IMR-90 (cell line): ENCODE measurements at regions not wholly inside any gene's neighbourhood (a gene's known extent, or its start where the extent isn't known, plus 50 kb on each side); places are given as distances from the start of the nearest gene placed in this dataset.

Source experiments
- ATAC-seq: fragments of 200-7000 bp; cut with Tn5 transposase; 2 replicates; pipeline ENCODE4 v1.9.1; 2020; ENCODE audit warnings: low read depth, mild to moderate bottlenecking, moderate library complexity
- BruUV-seq: library from RNA; stranded (reverse); fragments of 400-500 nt; replicated peaks from 2 replicates; lab custom pipeline; 2021; lab: Mats Ljungman, UMichigan
- CTCF ChIA-PET: fragments of 300-600 bp; formaldehyde crosslinking; extraction: SDS; loops from one replicate; lab custom pipeline; 2021; ENCODE audit warnings: antibody characterized with exemption; lab: Yijun Ruan, JAX
- POLR2A ChIA-PET: fragments of 300-600 bp; sonication (Branson Sonifier 250); formaldehyde crosslinking; loops from one replicate; lab custom pipeline; 2022; ENCODE audit warnings: antibody characterized with exemption; ENCODE audit not compliant: unreplicated experiment; lab: Charles Lee
- DNase-seq: peaks from one replicate; pipeline ENCODE4 v3.0.0; 2013
- H2AFZ ChIP-seq: replicated peaks from 2 replicates; pipeline ENCODE3; 2013; ENCODE audit warnings: low read length, mild to moderate bottlenecking; ENCODE audit not compliant: poor library complexity
- H2AK5ac ChIP-seq: 2 replicates; pipeline ENCODE4 v1.6.1; 2013; ENCODE audit warnings: low read depth, low read length, inconsistent platforms
- H2AK9ac ChIP-seq: replicated peaks from 2 replicates; pipeline ENCODE3; 2013; ENCODE audit warnings: mild to moderate bottlenecking, low read depth, low read length, moderate library complexity; ENCODE audit not compliant: poor library complexity
- H2BK120ac ChIP-seq: 2 replicates; pipeline ENCODE4 v1.6.1; 2013; ENCODE audit warnings: low read depth, low read length, inconsistent platforms
- H2BK15ac ChIP-seq: 3 replicates; pipeline ENCODE4 v1.6.1; 2013; ENCODE audit warnings: low read depth, low read length, inconsistent platforms
- H2BK20ac ChIP-seq: 2 replicates; pipeline ENCODE4 v1.6.1; 2013; ENCODE audit warnings: low read depth, mild to moderate bottlenecking, inconsistent platforms, low read length, moderate library complexity
- H2BK5ac ChIP-seq: 2 replicates; pipeline ENCODE4 v1.6.1; 2013; ENCODE audit warnings: mild to moderate bottlenecking, low read depth, low read length, inconsistent platforms; ENCODE audit not compliant: poor library complexity, severe bottlenecking
- H3K14ac ChIP-seq: replicated peaks from 2 replicates; pipeline ENCODE4 v1.6.1; 2013; ENCODE audit warnings: low read depth, low read length, inconsistent platforms
- H3K18ac ChIP-seq: 2 replicates; pipeline ENCODE4 v1.6.1; 2013; ENCODE audit warnings: low read depth, low read length, control low read depth
- H3K23ac ChIP-seq: 2 replicates; pipeline ENCODE4 v1.6.1; 2013; ENCODE audit warnings: low read depth, low read length, inconsistent platforms
- H3K27ac ChIP-seq: 2 replicates; pipeline ENCODE4 v1.5.1; 2013; ENCODE audit warnings: mild to moderate bottlenecking, control low read depth, low read length; ENCODE audit not compliant: insufficient read depth
- H3K27me3 ChIP-seq: 2 replicates; pipeline ENCODE4 v1.6.1; 2013; ENCODE audit warnings: low read length; ENCODE audit not compliant: control insufficient read depth, insufficient read depth
- H3K36me3 ChIP-seq: 2 replicates; pipeline ENCODE4 v1.6.1; 2013; ENCODE audit warnings: low read length, mixed read lengths; ENCODE audit not compliant: control insufficient read depth, insufficient read depth
- H3K4ac ChIP-seq: 2 replicates; pipeline ENCODE4 v1.6.1; 2013; ENCODE audit warnings: low read depth, low read length, inconsistent platforms
- H3K4me1 ChIP-seq: 2 replicates; pipeline ENCODE4 v1.6.1; 2013; ENCODE audit warnings: low read length, mixed read lengths; ENCODE audit not compliant: control insufficient read depth, insufficient read depth
- H3K4me2 ChIP-seq: 2 replicates; pipeline ENCODE4 v1.6.1; 2013; ENCODE audit warnings: low read depth, mild to moderate bottlenecking, control low read depth, low read length, moderate library complexity
- H3K4me3 ChIP-seq: 2 replicates; pipeline ENCODE4 v1.5.1; 2013; ENCODE audit warnings: low read depth, mild to moderate bottlenecking, control low read depth, low read length, moderate library complexity; ENCODE audit not compliant: insufficient read depth
- H3K56ac ChIP-seq: 2 replicates; pipeline ENCODE4 v1.6.1; 2013; ENCODE audit warnings: low read length, inconsistent platforms; ENCODE audit not compliant: insufficient read depth; ENCODE audit errors: extremely low read depth
- H3K79me1 ChIP-seq, 2 experiments: 2 replicates each; pipeline ENCODE4 v1.6.1; 2013; ENCODE audit warnings: low read length in 2 of 2, inconsistent platforms in 1 of 2, low read depth in 1 of 2
- H3K9ac ChIP-seq: 2 replicates; pipeline ENCODE4 v1.6.1; 2013; ENCODE audit warnings: low read depth, low read length, control low read depth
- H3K9me1 ChIP-seq: 2 replicates; pipeline ENCODE4 v1.6.1; 2013; ENCODE audit warnings: low read length, inconsistent platforms; ENCODE audit not compliant: insufficient read depth
- H3K9me3 ChIP-seq: 2 replicates; pipeline ENCODE4 v1.6.1; 2013; ENCODE audit warnings: low read length; ENCODE audit not compliant: control insufficient read depth, insufficient read depth
- H4K20me1 ChIP-seq: 2 replicates; pipeline ENCODE4 v1.6.1; 2013; ENCODE audit warnings: low read length, inconsistent platforms; ENCODE audit not compliant: insufficient read depth
- H4K5ac ChIP-seq: 2 replicates; pipeline ENCODE4 v1.6.1; 2013; ENCODE audit warnings: mild to moderate bottlenecking, low read depth, low read length, control low read depth
- H4K8ac ChIP-seq, 2 experiments: 2 replicates each; pipeline ENCODE4 v1.6.1; 2013; ENCODE audit warnings: low read depth in 2 of 2, low read length in 2 of 2, control low read depth in 1 of 2, inconsistent platforms in 1 of 2
- H4K91ac ChIP-seq: 2 replicates; pipeline ENCODE4 v1.6.1; 2013; ENCODE audit warnings: low read depth, low read length, inconsistent platforms; ENCODE audit not compliant: insufficient read depth
- BHLHE40 ChIP-seq: fragments of 150-350 bp; IDR thresholded peaks from 2 replicates; pipeline ENCODE4 v1.6.1; 2016; ENCODE audit warnings: mild to moderate bottlenecking, low read depth, low read length
- CEBPB ChIP-seq: IDR thresholded peaks from 2 replicates; pipeline ENCODE4 v1.6.1; 2012; ENCODE audit warnings: low read depth, low read length, improper control_type of control experiment
- FOS ChIP-seq: fragments of 150-350 bp; IDR thresholded peaks from 2 replicates; pipeline ENCODE4 v1.6.1; 2016; ENCODE audit warnings: low read depth, low read length
- MAFK ChIP-seq: IDR thresholded peaks from 2 replicates; pipeline ENCODE4 v1.6.1; 2012; ENCODE audit warnings: low read depth, low read length, improper control_type of control experiment
- MAZ ChIP-seq: IDR thresholded peaks from 2 replicates; pipeline ENCODE4 v1.6.1; 2012; ENCODE audit warnings: low read depth, mild to moderate bottlenecking, low read length, improper control_type of control experiment, moderate library complexity, borderline replicate concordance
- MXI1 ChIP-seq: IDR thresholded peaks from 2 replicates; pipeline ENCODE4 v1.6.1; 2012; ENCODE audit warnings: low read depth, mild to moderate bottlenecking, low read length, moderate library complexity, borderline replicate concordance
- NFE2L2 ChIP-seq: fragments of 150-350 bp; IDR thresholded peaks from 2 replicates; pipeline ENCODE4 v1.6.1; 2016; ENCODE audit warnings: low read depth, mild to moderate bottlenecking, low read length
- POLR2A ChIP-seq: IDR thresholded peaks from 2 replicates; pipeline ENCODE4 v1.6.1; 2012; ENCODE audit warnings: mild to moderate bottlenecking, low read depth, low read length
- RAD21 ChIP-seq: IDR thresholded peaks from 2 replicates; pipeline ENCODE4 v1.6.1; 2012; ENCODE audit warnings: low read length, improper control_type of control experiment
- RCOR1 ChIP-seq: IDR thresholded peaks from 2 replicates; pipeline ENCODE4 v1.6.1; 2012; ENCODE audit warnings: mild to moderate bottlenecking, low read length, improper control_type of control experiment; ENCODE audit not compliant: insufficient replicate concordance
- RFX5 ChIP-seq: IDR thresholded peaks from 2 replicates; pipeline ENCODE4 v1.8.0; 2012; ENCODE audit warnings: low read depth, mild to moderate bottlenecking, low read length, moderate library complexity
- WGBS, 2 experiments: methylation state at CpG; one replicate each; pipeline versions ENCODE4 v1.1.5 to v1.1.7; 2013; ENCODE audit warnings: missing lambda C conversion rate in 2 of 2; ENCODE audit not compliant: insufficient read length in 1 of 2; ENCODE audit errors: extremely low coverage in 2 of 2; 5-methylcytosine and 5-hydroxymethylcytosine counted together
- dilution Hi-C: fragments of 300-500 bp; cut with HindIII; formaldehyde crosslinking; loops from one replicate; pipeline ENCODE4 v1.14.3; 2018; ENCODE audit warnings: low sequenced_read_pairs; ENCODE audit not compliant: unreplicated experiment
- in situ Hi-C: fragments of 300-500 bp; cut with MboI; formaldehyde crosslinking; loops from 3 replicates; pipeline ENCODE4 v1.14.3; 2019; ENCODE audit warnings: low sequenced_read_pairs, inconsistent platforms, mixed read lengths
- intact Hi-C: fragments of 100-400 bp; cut with micrococcal nuclease; formaldehyde crosslinking; loops from 2 replicates; pipeline ENCODE4 v1.10.0; 2022
- TF ChIP-seq, protein P1 (sequence below): fragments of 150-350 bp; IDR thresholded peaks from 2 replicates; pipeline ENCODE4 v1.6.1; 2016; ENCODE audit warnings: low read depth, mild to moderate bottlenecking, low read length, moderate library complexity, borderline replicate concordance
- TF ChIP-seq, protein P2 (sequence below): conservative IDR thresholded peaks from 2 replicates; pipeline ENCODE4 v1.5.1; 2012; ENCODE audit warnings: mild to moderate bottlenecking, low read depth, low read length, improper control_type of control experiment

DNA sequence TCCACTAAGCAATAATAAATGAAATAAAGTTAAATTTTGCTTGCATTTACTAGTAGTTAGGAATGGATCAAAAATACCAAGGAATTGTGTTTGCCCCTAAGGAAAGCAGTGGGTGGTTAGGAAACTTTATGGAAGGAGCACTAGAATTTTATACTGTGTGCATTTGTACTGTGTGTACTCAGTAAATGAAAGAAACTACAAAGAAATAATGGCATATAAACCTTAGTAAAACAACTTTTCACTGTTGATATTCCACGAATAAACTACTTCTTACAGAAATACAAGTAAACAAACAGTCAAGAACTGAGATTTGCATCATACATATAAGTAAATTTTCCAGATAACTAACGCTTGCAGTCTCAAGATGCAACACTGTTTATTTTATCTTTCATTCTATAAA is 103.7 kb upstream of the PARP8 start:
- Histone ChIP-seq H3K9ac (no peak overlapping the region), H3K9me1 (no peaks in the 10 kb centered on the region), H3K4ac (no peak overlapping the region), H3K23ac (no peak overlapping the region), H3K36me3 (no peaks in the 10 kb centered on the region), H3K79me1 (no peaks in the 10 kb centered on the region), H2AK9ac (no peak overlapping the region), H3K56ac (no peak overlapping the region), H3K4me3 (no peak overlapping the region), H2BK20ac (no peak overlapping the region), H2AFZ (no peak overlapping the region), H3K14ac (no peak overlapping the region), H4K5ac (no peak overlapping the region), H4K8ac (no peak overlapping the region), H3K4me2 (no peak overlapping the region), H2AK5ac (no peak overlapping the region), H2BK120ac (no peak overlapping the region), H2BK15ac (no peak overlapping the region), H3K18ac (no peak overlapping the region), H3K4me1 (no peaks in the 10 kb centered on the region), H3K27me3 (no peaks in the 10 kb centered on the region), H3K27ac (no peak overlapping the region), H2BK5ac (no peak overlapping the region), H3K9me3 (no peaks in the 10 kb centered on the region), H4K20me1 (no peaks in the 10 kb centered on the region), H4K91ac (no peak overlapping the region)
- dilution Hi-C loops (no loop called here), in situ Hi-C loops (no loop called here), intact Hi-C loops (no loop called here)
- POLR2A ChIA-PET = no interaction called here
- TF ChIP-seq MAZ (no peak), BHLHE40 (no peak), RAD21 (no peak), MAFK (no peak), RCOR1 (no peak), FOS (no peak), CEBPB (no peak), NFE2L2 (no peak), MXI1 (no peak), RFX5 (no peak), POLR2A (no peak)
- TF ChIP-seq, protein P1, sequence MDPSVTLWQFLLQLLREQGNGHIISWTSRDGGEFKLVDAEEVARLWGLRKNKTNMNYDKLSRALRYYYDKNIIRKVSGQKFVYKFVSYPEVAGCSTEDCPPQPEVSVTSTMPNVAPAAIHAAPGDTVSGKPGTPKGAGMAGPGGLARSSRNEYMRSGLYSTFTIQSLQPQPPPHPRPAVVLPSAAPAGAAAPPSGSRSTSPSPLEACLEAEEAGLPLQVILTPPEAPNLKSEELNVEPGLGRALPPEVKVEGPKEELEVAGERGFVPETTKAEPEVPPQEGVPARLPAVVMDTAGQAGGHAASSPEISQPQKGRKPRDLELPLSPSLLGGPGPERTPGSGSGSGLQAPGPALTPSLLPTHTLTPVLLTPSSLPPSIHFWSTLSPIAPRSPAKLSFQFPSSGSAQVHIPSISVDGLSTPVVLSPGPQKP = no peak
- TF ChIP-seq, protein P2, sequence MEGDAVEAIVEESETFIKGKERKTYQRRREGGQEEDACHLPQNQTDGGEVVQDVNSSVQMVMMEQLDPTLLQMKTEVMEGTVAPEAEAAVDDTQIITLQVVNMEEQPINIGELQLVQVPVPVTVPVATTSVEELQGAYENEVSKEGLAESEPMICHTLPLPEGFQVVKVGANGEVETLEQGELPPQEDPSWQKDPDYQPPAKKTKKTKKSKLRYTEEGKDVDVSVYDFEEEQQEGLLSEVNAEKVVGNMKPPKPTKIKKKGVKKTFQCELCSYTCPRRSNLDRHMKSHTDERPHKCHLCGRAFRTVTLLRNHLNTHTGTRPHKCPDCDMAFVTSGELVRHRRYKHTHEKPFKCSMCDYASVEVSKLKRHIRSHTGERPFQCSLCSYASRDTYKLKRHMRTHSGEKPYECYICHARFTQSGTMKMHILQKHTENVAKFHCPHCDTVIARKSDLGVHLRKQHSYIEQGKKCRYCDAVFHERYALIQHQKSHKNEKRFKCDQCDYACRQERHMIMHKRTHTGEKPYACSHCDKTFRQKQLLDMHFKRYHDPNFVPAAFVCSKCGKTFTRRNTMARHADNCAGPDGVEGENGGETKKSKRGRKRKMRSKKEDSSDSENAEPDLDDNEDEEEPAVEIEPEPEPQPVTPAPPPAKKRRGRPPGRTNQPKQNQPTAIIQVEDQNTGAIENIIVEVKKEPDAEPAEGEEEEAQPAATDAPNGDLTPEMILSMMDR = no peak
- CTCF ChIA-PET = no interaction called here
- BruUV-seq = no TSS peak
- no CpG with 5 or more reads among the region's 2 CpGs for WGBS, 2 experiments
- no peak for DNase-seq
- no peak for ATAC-seq
